Cerebellar cortex (tissue), 1 donor: ENCODE measurements at regions not wholly inside any gene's neighbourhood (a gene's known extent, or its start where the extent isn't known, plus 50 kb on each side); places are given as distances from the start of the nearest gene placed in this dataset.

Experiments
- DNase-seq: peaks from one replicate; pipeline ENCODE4 v3.0.0-alpha.2; 2015; ENCODE audit warnings: low spot score

DNA sequence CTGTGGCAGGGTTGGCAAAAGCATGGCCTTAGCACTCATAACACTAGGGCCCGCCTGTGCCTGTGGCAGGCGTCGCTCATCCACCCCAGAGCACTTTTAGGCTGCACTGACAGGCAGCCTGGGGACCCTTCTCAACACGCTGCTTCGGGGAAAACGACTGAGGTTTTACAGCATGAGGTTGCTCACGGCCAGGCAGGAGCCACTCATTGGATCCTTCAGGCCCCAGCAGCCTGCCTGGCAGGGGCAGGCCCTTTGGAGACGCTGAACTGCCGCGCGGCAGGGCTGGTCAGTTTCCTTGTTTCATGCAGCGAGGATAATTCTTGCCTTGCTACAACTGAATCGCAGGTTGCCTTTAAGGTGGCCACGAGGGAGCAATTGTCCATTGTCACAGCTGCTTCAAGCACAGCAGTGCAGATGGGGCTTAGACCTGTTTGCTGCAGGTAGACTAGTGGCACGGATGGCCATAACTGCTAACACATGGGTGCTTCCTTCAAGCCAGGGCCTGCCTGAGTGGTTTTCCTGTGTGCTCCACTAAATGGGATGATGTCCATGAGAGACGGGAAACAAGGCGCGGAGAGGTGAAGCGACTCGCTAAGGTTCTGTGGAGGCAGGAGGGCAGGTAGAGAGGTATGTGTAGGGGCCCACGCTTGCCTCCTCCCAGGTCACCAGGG is 49.9 kb upstream of the HS6ST1 start:
- DNase-seq = no peak

DNA sequence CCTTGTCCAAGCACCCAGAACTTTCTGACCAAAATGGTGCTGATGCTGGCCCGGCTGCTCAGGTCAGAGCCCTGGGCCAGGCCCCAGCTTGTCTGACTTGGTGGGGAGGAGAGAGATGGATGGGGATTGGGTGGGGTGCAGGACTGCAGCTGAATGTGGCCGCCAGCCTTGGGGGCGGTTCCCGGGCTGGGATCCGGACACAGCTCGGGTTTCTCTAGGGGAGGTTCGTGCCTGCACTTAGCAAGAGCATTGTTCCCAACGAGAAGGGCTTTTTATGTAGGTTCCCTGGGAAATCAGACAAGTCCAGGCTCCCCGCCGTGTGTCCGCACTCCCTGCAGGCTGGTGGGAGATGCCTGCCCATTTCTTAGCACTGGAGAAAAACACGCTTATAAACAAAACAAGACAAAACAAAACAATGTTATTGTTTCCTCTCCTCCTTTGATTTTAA is 50.5 kb upstream of the HS6ST1 start:
- DNase-seq = no peak

DNA sequence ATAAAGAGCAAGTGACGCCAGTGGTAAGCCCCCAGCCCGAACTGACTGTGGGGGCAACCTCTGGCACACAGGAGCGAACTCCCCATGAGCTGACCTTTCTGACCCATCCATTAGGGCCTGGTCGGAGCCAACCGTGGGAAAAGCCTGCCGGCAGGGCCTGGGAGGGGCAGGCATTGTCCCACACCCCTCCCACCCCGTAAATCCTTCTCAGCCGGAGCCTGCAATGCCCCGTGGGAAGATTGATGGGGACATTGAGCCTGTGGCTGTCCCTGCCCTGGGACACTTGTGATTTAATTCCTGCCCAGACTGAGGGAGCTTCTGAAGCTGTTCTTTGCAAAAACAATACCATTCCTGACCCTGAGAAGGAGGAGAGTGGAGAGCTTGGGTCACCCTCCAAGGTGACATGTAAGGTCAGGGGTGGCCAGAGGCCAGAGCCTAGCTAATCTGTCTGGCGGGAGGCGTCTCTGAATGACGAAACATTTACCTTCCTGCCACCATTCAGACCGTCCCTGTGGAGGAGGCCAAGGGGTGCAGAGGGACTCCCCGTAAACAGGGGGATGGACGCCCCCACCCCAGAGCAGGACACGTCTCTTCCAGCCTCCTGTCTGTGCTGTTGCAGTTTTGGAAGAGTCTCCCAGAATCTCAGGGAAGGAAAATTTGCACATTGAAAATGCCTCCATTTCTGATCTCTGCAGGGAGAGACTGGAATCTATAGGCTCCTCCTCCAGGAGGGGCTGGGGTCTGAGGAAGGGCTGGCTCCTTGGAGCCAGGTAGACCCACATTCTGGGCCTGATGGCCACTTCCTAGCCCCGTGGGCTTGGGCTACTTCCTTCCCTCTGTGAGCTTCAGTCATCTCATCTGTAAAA is 51.2 kb upstream of the HS6ST1 start:
- no peak for DNase-seq

DNA sequence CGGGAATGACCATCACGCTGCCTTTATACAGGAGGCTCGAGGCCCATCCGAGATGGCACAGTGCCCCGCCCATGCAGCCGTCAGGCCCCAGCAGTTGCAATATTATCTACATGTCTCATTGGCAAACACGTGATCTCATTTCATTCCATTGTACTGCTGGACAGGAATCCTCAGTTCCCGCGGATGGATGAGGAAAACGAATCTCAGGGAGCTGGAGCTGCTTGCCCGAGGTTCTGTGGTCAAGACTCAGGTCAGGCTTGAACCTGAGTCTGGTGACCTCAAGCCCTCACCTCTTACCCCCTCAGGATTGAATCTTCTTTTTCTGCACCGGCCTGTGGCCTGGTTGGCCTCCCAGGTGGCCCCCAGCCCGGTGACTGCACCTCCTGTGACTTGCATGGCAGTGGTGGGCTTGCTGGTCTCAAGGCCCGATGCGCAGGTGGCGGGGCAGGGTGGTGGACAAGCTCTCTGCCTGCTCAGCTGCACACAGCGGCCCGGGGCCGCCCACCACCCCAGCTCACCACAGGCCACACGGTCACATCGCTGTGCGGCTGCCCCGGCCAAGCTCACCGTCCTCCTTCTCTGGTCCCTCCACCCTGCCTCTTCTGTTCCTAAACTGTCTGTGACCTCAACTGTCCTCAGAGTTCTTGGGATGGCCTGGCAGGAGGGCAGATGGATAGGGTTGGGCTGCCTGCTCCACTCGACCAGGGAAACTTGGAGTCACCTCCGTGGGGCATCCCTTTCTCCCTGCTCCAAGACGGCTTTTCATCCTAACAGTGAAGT is 52.0 kb upstream of the HS6ST1 start:
- no peak for DNase-seq

DNA sequence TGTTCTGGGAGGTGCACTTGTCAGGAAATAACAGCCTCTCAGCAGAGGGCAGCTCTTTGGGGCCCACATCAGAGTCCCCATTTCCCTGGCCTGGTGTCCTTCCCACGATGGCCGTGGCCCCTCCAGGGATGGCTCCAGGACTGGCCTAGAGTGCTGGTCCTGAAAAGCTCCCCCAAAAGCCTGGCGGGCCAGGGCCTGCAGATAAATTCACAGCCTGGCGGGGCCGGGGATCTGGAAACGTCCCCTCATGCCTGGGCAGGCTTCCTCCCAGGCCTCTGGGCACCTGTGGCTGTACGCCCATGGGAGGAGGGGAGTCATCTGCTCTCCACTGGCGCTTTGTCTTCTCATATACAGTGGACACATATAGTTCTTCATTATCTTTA is 52.6 kb upstream of the HS6ST1 start:
- no peak for DNase-seq

DNA sequence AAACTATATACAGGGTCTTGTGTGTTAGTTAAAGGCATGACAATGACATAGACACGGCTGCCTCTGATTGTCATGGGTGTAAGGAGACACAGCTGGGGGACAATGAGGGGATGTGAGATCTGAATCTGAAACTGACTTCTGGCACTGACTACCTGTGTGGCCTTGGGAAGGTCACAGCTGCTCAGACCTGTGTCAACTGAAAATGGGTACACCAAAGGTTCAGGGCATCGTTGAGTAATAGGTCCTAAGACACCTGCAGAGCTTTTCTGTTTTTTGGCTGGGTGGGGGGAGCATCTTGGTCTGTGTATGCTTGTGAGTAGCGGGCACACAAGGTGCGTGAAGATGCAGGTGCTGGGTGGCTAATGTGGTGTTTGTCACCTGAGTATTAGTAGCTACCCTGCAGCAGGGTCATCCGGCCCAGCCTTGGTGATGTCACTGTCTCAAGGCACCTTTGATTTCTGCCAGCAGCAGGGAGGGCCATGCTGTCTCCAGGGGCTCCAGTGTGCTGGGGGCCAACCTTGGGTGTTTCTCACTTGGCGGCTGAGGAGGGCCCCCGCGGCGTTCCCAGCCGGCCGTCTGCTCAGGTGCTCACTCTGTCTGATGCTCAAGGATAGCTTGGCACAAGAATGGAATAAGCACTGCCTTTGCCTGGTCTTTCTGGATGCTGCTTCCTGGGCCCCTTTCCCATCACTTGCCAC is 53.1 kb upstream of the HS6ST1 start:
- no peak for DNase-seq

DNA sequence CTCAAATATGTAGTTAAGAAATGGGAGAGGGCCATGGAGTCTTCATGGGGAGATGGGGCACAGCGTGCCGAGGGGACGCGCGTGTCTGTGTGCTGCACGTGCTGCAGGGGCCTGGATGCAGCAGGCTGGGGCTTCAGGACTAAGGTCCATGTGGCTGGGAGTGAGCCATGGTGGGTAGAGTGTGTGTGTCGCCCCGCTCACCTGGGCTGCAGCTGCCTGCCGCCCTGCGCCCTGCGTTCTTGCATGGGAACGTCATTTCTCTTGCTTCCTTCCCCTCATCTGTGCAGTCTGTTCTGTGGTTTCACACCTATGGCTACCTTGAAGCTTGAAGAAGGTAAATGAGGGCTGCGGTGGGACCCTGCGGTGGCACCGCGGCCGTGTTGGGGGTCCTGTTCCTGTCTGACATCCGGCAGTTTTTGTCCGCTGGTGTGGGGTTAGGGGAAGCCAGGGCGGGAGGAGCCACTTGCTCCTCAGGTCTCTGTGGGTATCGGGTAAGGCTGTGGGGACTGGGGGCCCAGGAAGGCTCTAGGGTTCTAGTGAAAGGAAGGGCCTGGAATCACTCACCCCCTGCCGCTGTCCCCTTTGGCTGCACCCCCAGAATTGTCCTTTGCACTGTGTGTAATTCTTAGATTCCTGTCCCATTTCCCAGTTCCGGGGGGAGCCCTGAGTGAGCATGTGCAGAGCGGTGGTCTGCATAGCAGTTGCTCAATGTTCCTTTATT is 54.1 kb upstream of the HS6ST1 start:
- no peak for DNase-seq

DNA sequence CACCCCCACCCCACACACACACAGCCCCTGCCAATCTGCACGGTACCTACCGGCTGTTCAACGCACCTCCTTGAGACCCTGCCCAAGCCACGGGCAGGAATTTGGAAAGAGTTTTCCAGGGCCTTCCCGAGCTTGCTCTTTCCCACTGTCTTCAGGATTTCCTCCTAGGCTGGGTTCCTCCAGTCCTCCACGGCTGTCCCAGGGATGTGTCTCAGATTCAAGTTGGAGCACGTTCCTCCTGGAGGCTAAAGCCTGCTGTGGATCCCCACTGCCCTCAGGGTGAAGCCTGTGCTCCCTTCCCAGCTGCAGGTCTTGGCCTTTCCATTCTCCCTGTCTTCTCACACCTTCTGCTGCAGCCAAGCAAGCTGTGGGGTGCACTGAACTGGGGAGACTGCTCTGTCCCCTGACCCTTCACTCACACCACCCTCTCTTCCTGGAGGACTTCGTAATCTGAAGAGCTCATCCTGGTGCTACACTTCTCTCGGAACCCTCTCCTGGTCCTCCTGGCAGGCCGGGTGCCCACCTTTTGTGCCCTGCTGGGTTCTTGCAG is 54.9 kb upstream of the HS6ST1 start:
- DNase-seq = no peak

DNA sequence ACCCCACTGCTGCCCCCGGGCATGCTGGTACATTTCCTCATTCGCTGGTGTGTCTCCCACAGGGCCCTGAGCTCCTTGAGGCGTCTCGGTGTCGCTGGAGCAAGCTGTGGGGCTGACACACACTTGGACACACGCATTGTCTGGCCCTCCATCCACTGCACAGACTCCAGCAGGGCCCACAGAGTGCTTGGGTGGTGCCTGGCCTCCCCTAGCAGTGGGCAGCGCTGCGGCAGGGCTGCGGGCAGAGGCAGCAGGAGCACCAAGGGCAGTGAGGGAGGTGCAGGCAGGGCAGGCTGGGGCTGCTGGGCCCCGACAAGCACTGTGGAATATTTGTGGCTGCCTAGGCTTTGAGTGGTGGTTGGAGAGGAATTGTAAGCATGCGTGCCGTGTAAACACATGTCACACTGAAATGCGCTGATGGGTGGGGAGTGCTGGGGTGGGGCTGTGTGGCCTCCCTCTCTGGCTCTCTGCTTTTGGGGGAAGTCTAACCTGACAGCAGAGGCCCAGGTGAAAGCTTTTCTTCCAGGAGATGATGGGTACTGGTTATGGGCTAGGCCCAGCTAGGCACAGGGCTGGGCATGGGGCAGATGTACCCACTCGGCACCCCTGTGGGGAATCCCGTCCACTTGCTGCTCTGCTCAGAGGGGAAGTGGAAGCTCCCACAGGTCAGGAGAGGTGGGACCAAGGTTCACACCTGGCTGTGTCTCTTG is 55.5 kb upstream of the HS6ST1 start:
- no peak for DNase-seq

DNA sequence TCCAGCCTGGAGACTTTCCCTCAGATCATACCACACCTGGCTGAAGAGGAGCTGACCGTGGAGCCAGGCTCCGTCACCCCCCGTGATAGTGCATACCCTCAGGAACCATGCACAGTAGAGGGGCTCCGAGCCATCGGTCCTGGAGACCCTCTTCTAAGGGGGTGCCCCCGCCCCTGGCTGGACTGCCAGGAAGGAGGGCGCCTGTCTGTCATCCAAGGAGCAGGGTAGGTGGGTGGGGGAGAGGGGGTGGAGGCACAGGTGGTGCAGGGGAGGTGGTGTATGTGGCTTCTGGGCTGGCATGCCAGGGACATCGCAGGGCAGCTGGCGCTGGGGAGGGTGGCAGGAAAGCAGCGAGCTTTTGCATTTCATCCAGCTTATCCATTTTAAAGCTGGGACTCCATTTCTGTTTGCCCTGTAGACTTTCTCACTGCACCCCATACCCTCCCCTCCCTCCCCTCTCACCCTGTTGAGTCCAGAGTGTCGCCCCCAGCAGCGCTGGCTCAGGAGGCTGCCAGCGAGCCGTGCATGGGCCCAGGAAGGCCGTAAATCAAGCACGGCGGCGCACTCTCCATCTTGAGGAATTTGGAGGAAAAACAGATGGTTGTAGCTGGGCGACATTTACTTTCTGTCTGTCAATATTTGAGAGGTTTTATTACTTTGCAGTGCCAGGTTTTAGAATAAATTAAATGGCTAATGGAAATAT is 56.2 kb upstream of the HS6ST1 start:
- DNase-seq = no peak

DNA sequence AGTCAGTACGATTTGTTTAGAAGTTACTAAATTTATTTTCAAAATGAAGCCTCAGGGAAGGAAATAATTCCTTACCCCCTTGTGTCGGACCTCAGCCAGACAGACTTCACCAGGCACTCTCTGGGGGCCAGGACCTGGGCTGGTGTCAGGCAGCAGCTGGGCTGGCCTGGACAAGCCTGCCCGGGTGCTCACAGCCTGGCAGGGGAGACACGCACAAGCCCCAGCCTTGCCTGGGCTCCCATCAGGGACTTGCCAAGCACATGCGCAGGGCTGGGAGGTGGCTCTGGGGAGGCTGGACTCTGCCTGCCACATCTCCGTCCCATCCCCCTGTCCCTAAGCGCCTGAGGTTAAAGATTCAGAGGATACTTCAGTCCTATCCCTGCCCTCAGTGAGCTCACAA is 56.8 kb upstream of the HS6ST1 start:
- DNase-seq = no peak

DNA sequence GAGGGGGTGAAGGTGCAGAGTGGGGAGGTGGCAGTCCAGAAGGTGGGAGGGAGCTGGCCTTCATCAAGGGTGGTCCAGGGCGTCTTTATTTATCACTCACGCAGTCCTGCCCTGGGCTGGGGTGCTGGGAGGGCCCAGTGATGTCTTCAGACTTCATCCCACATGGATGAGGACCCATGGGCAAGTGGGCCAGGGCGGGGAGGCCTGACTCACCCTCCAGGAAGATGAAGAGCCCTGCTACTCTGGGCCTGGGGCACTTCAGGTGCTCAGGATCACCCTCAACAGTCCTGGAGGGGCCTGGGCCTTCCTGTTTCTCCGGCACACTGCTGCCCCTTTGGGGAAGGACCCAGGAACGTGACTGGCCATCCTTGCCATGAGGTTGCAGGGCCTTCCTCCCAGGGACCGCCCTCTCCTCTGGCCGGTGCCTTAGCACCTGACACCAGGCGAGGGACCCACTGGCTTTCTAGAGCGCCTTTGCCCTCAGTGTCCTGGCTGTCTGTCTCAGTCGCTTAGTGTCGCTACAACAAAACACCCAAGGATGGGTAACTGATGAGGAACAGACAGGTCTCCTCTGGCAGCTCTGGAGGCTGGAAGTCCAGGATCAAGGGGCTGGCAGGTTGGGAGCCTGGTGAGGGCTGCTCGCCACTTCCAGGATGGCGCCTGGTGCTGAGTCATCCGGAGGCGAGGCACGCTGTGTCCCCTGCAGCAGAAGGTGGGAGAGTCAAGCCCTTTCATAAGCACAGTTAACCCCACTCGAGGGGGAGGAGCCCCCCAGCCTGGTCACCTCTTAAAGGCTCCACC is 57.8 kb upstream of the HS6ST1 start:
- no peak for DNase-seq

DNA sequence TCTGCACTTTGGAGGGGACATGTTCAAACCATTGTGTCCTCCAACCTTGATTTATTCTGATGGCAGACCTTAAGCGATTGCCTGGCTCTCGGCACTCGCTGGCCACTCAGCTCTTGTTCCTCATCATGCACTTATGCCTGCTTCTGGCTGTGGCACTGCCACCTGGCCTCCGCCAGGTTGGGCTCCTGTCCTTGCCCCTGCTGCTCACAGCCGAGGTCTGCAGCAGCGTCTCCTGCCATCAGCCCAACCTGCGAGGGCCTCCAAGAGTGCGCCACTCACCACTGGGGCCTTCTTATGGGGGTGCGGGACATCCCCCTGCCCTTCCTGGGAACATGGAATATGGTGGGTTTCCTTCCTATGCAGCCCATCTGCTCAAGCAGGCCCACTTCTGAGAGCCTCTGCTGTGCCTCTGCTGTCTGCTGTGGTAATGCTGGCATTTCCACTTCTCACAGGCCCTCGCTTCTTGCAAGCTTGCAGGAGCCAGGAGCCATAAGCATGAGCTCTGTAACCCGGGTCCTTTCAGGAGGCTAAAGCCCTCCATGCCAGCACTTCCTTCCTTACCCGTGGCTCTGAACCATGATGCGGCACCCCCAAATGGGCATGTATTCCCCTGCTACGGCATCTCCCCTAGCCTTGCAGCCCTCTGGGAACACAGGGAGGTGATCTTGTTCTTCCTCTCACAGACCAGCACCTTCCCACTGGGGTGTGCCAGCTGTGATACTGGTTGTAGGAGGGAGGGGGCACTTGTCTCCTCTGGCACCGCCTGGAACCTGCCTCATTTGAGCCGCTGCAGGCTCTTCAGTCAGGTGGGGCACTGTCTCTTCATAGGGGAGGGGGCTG is 58.6 kb upstream of the HS6ST1 start:
- peak; percentile 59 for DNase-seq

DNA sequence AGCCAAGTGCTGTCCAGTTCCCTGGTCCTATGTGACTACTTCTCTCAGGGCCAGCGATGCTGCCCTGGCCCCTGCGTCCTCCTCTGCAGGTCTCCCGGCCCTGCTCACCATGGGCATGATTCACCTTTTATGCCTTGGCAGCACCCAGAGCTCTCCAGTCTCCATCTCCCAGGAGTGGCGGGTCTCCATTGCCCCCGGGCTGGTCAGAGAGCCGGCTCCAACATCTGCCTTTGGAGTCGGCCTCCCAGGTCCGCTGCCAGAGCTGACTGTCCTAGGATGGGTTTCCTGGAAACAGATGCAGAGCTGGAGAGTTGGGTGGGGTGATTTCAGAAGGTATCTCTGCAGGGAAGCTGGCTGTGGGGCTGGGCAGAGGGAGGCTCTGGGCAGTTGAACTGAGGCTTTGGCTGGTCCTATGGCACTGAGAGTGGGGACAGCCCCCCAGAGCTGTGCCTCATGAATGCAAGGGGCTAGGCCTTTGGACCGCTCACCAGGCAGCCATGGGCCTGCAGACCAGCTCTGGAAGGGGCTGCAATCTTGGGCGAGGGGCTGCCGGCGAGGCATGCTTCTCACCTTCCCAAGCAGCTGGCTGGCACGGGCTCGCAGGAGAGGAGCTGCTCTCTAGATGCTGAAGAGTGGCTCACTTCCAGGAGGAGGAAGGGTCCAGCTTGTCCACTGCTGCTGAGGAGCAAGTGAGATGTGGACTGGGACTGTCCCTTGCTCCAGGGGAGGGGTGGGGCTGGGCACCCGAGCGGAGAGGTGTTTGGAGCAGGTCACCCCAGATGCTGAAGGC is 59.8 kb upstream of the HS6ST1 start:
- DNase-seq = no peak

DNA sequence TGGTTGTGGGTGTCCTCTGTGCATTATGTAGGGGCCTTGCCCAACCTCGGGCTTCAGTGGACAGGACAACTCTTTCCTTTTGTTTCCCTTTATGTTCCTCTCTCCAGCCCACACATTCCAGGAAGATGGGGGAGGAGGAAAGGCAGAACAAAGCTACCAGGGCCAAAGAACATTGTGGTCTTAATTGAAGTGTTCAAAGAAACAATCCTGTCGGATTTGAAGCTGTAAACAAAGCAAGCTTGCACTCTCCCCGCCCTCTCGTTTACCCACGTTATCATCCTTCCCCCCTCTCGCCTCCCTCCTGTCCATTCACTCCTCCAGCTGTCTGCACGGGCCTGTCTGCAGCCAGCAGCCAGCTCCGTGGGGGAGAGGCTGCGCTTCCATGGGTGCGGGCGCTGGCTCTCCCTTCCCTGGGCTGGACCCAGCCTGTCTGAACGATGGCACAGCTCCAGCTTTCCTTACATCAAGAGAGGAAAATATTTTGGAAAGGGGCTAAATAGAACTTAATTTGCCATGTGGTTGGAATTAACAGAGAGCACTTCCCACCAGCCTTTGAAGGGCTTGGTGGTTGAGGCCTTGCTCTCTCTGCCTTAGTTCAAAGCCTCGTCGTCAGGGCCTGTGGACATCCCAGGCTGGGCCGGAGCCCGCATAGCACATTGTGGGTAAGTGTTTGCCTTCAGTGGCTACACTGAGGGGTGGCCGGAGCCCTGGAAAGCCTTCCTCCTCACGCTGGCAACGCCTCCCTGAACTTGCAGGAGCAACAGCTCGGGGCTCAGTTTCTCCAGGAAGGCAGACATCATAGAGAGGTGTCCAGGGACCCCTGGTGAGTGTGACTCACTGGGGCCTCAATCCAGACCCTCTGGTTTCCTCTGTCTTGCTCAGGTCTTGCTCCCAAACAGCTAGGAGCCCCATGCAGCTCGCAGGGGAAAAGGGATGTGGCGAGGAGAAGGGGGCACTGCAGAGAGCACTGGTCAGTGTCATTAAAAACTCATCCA is 60.6 kb upstream of the HS6ST1 start:
- no peak for DNase-seq
